Peyer's patch (tissue), 4 donors: ENCODE measurements at regions not wholly inside any gene's neighbourhood (a gene's known extent, or its start where the extent isn't known, plus 50 kb on each side); places are given as distances from the start of the nearest gene placed in this dataset.

Experiments used
- POLR2A ChIP-seq, 2 donors: fragments of 450-650 bp; IDR thresholded peaks; one replicate each; pipeline ENCODE4 v1.5.1; 2017; ENCODE audit warnings: antibody characterized with exemption in 2 of 2, mild to moderate bottlenecking in 2 of 2, moderate library complexity in 2 of 2
- TF ChIP-seq, protein P1 (sequence below), 6 experiments: fragments of 450-650 bp in 4 of 6; fragments of 200-600 bp in 2 of 6; sonication (generic) in 1 of 6; IDR thresholded peaks; one replicate each; pipeline ENCODE4 v1.5.1; 2017 to 2019; ENCODE audit warnings: antibody characterized with exemption in 6 of 6, mild to moderate bottlenecking in 3 of 6, moderate library complexity in 1 of 6

DNA sequence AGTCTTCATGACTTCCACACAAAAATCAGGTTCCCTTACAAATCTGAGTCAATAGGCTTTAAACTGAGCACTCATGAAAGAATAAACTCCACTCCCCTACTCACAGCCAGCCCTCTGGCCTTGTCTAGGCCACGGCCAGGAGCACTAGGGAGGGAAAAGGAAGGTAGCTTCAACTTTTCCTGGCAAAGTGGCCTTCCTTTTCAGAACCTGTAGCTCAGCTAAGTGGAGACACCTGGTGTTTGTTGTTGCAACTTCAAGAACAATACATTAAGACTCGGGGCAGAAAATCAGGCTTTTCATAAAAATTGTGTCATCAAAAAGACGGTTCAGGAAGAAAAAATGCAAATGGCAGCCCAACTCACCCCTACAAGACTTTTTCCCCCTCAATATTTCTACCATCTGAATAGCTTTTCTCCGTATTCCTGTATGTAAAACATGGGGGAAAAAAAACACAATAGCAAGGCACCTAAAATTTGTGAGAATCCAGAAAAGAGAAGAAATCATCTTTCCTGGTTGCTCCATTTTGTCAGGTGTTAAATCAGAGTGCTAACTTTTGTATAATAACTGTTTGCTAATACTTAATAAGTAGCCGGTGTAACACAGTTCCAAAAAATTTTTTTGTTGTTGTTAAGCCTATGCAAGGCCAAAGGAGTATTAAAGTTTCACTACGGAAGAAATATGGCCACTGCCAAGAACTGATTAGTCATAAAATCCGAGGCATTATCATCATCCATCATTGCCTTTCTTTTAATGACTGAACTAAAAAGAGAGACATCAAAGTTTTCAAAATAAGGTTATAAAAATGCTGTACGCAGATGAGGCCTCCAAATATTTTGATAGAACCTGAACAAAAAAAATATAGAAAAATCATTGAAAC lies 66.2 kb upstream of the ARID5B start:
- TF ChIP-seq, protein P1, sequence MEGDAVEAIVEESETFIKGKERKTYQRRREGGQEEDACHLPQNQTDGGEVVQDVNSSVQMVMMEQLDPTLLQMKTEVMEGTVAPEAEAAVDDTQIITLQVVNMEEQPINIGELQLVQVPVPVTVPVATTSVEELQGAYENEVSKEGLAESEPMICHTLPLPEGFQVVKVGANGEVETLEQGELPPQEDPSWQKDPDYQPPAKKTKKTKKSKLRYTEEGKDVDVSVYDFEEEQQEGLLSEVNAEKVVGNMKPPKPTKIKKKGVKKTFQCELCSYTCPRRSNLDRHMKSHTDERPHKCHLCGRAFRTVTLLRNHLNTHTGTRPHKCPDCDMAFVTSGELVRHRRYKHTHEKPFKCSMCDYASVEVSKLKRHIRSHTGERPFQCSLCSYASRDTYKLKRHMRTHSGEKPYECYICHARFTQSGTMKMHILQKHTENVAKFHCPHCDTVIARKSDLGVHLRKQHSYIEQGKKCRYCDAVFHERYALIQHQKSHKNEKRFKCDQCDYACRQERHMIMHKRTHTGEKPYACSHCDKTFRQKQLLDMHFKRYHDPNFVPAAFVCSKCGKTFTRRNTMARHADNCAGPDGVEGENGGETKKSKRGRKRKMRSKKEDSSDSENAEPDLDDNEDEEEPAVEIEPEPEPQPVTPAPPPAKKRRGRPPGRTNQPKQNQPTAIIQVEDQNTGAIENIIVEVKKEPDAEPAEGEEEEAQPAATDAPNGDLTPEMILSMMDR (IDR thresholded peaks at IDR 0.05), result peak in 5 of 6 experiments; percentile 32 to 65 (median 57)
- no peak for TF ChIP-seq POLR2A (IDR thresholded peaks at IDR 0.05)
